GM21825 (cell line): ENCODE measurements at regions not wholly inside any gene's neighbourhood (a gene's known extent, or its start where the extent isn't known, plus 50 kb on each side); places are given as distances from the start of the nearest gene placed in this dataset.

Experiments
- ATAC-seq: cut with Tn5 transposase; IDR thresholded peaks from one replicate; pipeline ENCODE4 v1.9.1; 2021; ENCODE audit warnings: mild to moderate bottlenecking, moderate library complexity; ENCODE audit not compliant: unreplicated experiment

DNA sequence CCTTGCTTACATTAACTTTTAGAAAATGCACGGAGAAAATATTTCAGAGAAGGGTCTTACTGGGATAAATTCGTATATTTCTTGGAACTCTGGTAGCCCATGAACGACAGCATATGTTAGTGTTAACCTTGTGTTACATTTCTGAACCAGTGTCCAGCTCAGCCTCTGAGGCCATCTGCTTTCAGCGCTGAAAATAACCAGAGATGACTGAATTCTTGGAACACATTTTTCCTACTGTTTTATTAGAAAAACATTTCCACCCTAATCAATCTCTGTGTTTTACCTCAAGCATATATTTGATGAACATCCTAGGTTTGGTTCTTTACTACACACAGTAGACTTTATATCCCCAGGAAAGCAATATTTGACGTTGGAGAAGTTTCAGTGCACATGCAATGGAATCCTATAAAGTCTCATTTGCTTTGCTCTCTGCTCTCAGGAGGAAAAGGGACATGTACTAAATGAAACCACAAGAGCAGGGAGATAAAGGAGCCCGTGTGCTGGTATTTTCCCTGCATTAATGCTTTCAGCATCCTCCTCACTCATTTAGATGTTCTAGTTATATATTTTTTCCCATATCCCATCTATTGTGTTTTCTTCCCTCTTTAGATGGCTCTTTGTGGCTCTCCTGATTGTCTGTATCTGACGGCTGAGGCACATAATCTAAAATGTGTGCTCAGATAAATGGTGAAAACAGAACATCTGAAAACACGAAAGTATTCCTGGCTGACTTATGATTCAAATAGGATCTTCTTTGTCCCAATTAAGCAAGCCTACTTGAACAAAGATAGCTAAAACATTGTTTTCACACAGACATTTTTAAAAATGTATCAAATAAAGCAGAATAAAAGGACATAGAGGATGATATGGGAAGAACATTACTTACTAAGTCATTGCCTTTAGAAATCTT is 151.7 kb upstream of the KCNMB2 start:
- no peak for ATAC-seq

DNA sequence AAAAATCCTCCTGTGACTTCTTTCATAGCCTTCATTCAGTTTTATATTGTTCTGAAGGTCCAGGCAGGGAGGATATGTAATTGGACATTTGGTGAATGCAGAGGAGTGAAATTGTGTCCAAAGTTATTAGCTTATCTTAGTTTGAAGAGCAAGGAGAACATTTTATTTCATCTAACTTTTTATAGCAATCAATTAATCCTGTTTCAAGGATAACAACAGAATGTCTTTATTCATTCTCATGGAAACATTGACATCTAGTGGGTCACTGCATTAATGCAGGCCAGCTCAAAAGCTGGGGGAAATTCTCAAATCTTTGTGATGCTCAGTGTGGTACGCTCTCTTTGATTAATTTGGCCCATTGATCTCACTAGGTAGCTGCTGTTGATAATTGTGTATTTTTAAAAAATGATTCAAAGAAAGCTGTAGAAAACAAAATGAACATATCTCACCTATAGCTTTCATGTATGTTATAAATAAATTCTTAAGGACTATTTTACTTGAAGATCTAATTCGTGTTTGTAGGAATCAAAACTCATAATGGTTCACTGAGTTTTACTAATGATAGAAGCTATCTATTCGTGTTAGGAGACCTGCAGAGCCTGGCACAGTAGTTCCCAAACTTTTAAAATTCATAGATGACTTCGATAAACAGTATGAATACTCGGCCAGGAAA is 150.8 kb upstream of the KCNMB2 start:
- peak; percentile 50 for ATAC-seq

DNA sequence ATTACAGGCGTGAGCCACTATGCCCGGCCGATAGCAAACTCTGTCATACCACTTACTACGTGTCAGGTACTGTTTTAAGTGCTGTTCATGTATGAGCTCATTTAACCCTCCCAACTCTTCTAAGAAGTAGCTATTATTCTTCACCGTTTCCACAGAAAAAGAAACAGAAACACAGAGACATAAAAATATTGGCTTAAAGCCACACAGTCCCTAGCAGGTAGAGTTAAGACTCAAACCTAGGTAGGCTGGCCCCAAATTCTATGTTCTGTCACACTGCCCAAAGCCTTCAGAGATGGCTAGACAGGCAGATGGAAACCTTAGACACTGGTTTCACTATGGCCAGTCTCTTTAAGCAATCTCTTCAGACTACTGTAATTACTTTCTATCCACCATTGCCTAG is 149.8 kb upstream of the KCNMB2 start:
- ATAC-seq: no peak

DNA sequence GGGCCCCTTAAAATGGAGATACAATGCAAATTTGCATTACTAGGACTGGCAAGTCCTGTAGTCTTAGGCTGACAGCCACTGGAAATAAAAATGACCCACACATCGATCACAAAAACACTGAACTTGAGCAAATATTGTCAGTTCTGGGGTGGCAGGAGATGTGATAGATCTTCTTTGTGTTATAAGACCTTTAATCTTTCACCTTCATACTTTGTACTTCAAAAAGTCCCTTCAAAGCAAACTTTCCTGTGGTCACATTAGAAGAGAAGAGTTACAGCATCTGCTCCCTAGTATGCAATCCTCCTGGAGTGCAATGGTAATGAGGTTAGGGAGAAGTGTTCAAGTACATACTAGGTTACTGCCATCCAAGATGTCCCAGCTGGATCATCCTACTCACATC is 149.4 kb upstream of the KCNMB2 start:
- no peak for ATAC-seq

DNA sequence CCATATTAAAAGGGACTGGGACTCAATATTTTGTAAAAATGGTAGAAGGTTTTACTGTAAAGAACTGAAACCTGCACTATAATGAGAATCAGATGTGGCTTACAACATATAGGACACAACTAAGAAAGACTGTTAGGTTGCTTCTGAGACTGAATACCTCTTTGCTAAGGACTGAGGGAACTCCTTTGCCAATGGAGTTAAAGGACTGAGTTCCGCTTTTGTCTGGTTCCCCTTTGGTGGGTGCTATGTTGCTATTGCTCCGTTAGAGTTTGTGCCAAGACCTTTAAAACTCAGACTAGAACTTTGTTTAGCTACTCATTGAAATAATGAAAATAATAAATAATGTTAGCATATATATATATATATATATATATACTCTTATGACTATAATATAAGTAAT is 147.8 kb upstream of the KCNMB2 start:
- no peak for ATAC-seq

DNA sequence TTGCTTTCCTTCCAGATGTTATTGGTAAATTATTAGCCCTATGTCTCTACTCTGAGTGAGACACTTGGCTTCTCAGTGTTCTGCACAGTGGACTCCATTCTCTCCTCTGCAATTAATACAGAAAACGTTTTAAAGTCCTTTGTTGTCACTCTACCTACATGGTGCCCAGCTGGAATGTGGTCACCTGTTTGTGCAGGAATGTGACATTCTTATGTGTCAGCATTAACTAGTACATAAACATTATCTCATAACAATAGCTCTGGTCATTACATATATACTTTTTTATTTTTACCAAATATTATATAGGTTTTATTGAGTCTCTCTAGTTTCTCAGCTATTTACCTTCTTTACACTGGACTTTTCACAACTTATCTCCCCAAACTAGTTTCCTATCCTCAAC is 147.0 kb upstream of the KCNMB2 start:
- ATAC-seq: no peak

DNA sequence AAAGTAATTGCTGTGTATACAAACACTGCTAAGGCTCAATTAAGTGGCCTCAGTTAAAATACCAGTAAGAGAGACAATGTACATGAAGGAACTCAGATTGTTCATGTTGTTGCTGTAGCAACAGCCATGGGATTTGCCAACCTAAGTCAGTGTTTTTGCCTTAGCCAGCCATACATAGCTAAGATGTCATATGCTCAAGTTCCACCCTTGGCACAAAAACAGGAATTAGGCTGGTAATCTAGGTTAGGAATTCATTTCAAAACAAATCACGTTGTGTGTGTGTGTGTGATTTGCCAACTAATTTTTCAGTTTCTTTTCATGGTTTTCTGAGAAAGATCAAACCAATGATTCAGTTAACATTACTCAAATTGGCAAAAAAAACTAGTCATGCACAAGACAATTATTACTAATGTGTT is 143.7 kb upstream of the KCNMB2 start:
- ATAC-seq: no peak

DNA sequence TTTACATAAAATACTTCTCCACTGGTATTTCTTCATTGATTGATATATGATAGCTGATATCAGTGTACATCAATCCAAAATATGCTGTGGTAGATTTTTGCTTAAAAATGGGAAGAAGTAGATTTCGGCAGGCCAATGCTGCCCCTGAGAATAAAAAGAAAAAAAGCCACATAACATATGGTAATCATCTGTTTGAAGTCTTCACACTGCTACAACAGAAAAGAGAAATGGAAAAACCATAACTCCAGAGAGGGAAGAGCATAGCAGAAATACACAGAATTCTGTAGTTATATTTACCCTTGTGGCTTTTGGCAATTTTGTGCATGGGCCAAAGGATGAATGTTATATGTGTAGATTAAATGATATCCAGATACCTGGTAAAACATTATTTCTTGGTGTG is 143.1 kb upstream of the KCNMB2 start:
- no peak for ATAC-seq

DNA sequence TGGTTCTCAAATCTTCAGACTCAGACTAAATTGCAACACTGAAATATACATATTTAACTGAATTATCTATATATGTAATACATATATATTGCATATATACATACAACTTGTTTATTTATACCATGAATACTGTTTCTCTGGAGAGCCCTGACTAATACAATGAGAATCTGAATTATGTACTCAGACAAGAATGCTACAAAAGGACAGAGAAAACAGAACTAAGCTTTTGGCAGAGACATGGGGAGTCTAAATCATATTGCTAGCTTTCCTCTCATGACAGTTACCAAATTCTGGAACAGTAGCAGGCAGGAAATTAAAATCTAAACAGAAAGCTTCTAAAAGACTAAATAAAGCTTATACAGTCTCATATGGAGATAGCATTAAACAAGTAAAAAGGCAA is 142.4 kb upstream of the KCNMB2 start:
- ATAC-seq: no peak

DNA sequence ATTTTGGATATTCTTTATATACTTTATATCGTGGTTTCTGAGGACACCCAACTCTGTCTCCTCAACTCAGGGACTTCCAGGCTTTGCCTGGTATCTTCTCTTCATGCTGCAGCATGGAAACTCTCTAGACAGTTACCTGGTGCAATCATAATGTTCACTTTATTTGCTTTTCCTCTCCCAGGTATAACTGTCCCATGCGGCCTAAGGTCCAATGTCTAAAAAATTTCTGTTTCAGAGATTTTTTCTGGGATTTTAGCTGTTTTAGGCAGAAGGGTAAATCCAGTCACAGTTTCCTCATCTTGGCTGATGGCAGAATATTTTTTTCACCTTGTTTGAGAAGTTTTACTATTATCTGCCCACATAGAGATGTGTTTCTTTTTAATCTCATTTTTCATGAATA is 139.9 kb upstream of the KCNMB2 start:
- ATAC-seq: no peak

DNA sequence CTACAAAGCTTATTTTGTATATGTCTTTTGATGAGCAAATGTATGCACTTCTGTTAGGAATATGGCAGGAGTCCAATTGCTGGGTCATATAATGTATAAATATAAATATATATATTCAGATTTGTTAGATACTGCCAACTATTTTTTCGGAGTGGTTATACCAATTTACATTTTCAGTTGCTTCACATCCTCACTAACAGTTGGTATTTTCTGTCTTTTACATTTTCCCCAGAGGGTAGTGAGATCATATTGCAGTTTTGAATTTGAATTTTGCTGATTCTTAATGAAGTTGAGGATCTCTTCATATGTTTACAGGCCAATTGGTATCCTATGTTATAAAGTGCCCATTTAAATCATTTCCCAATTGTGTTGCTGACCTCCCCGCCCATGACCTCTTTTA is 139.0 kb upstream of the KCNMB2 start:
- ATAC-seq: no peak

DNA sequence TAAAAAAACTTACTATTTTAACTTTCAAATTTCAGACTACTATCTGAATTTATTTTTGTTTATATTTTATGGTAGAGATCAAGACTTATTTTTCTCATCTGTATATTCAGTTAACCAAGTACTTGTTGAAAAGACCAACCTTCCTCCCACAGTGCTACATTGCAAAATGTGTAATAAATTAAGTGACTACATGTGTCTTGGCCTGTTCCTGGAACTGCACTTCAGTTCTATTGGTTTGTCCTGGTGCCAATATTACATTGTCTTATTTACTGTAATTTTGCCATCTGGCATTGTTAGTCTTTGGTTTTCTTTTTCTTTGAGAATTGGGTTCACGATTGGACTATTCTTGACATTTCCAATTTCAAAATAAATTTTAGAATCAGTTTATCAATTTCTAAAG is 138.4 kb upstream of the KCNMB2 start:
- ATAC-seq: no peak

DNA sequence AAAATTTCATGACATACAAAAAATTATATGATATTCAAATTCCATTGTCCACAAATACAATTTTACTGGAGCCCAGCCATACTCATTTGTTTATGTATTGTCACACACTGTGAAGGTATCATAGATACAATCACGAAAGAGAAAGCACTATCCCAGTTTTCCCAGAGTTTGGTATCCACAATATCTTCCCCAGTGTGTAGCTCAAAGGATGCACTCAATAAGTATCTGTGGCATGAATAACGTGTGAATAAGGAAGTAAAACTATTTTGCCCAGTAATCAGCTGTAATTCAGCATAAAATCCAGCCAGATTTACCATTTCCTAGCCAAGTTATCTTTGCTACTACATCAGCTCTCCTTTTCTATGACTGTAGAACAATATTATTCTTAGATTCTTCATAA is 131.3 kb upstream of the KCNMB2 start:
- ATAC-seq: no peak

DNA sequence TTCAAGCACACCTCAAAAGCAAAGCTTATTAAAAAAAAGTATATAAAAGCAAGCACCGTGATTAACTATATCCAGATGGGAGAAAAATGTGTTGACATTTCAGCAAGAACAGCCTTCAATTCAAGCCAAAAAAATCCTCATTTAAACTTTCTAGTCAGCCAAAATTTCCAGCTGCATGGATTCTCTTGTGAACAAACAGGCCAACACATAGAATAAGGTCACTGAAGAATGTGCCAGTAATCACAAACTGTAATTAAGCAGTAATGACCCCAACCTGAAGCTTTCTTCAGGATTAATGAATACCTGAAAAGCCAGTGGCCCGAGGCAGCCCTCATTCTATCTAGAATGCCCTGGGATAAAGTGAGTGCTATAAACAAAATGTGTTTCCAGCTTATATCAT is 130.7 kb upstream of the KCNMB2 start:
- no peak for ATAC-seq

DNA sequence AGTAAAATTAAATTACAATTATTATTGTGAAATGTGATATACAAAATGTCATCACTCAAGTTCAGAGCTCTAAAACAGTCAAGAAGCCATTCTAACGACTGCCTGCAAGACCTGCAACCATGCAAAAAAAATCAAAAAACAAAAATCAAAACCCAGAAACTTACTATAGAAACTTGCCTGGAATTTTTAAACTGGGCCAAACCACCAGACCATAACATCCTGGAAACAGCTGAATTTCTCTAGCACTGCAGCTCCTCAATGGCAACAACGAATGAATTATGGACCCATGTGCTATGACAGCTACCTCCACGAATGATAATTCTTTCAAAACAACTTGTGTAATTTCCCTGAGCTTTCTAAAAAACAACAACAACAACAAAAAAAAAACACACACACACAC is 130.0 kb upstream of the KCNMB2 start:
- no peak for ATAC-seq

DNA sequence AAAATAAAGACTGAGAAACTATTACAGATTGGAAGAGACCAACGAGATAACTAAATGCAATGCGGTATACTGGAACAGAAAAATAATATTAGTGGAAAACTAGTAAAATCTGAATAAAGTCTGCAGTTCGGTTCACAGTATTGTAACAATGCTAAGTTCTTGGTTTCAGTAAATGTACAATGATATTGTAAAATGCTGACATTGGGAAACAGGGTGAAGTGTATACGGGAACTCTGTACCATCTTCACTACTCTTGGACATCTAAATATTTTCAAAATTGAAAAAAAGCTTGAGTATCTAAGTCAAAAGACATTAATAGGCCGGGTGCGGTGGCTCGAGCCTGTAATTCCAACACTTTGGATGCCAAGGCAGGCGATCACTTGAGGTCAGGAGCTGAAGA is 120.9 kb upstream of the KCNMB2 start:
- no peak for ATAC-seq

DNA sequence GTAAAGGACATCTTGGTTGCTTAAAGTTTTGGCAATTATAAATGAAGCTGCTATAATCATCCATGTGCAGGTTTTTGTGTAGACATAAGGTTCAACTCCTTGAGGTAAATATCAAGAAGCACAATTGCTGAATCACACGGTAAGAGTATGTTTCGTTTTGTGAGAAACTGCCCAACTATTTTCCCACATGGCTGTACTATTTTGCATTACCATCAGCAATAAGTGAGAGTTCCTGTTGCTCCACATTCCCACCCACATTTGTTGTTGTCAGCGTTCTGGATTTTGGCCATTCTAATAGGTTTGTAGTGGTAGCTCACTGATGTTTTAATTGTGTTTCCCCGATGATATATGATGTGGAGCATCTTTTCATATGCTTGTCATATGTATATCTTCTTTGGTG is 118.5 kb upstream of the KCNMB2 start:
- ATAC-seq: no peak

DNA sequence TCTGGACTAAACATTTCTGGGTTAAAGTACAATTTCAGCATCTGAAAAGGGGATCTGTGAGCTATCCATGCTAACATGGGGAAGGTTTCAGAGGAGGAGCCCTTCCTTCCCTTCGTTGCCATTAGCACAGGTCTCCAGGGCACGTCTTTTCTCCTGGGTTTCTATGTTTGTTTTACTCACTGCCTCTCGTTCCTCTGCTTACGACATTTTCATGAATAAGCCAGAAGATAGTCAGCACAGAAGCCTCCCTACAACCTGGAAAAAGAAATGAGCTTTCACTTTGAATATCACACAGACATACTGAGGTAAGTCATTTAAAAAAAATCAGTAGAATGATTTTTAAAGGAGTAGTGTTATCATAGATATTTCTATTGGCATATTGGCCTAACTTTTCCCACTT is 117.2 kb upstream of the KCNMB2 start:
- ATAC-seq: no peak

DNA sequence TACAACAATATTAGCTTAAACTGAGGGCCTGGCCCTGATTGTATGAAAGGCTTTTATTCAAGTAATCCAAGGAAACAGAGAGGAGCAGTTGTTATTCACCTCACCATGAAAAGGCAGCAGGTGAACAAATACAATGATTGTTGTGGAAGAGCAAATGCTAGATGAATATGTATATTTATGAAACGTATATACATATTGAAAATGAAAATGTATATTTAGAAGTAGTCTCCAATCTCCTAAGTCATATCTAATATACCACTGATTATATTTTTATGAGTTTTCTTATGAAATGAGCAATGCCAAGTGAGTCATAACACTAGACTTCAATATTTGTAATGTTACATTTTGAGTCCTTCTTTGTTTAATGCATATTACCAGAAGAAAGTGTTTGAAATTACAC is 116.2 kb upstream of the KCNMB2 start:
- no peak for ATAC-seq

DNA sequence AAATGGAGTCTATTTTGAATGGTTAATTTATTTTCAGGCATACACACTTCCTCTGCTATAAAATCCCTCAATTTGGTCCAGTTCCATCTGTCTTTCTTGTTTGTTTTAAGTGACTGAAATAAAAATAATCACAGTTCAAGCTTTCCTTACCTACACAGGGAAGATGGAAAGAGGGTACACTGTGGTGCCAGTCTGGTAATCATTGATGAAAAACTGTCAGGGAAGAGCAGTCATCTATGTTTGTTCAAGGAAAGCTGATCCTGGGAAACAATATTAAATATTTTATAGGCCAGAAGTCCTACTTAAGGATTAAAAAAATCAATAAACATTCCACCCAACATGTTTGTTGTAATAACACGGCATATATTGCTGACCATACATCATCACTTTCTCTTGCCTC is 115.2 kb upstream of the KCNMB2 start:
- ATAC-seq: no peak

DNA sequence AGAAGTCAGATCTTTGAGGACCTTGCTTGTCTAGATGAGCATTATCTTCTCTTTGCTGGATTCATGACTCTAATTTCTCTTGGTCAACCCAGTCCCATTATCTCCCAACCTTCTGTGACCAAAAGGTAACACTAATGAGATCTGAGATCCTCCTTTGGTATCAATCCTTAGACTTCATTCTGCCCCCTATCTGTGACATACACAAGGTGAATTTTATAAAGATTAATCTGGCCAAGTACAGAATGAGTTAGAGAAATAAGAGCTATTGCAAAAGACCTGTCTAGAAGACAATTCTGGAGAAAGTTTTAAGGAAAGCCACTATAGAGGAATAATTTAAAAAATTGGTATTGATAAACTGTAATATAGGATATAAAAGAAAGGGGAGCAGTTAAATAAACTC is 113.8 kb upstream of the KCNMB2 start:
- ATAC-seq: no peak

DNA sequence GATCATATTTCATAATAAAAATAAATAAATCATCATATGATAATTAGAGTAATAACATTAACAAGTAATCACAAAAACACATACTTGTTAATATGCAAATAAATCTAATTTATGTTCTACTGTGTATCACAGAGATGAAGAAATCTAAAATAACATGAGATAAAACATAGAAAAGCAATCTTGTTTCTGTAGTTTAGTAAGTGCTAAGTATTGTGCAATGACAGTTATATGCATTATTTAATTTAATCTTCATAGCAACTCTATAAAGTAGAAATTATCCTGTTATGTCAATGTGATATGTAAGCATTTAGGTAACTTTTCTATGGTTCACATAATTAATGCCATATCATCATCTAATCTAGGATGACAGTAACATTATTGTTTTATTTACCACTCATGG is 108.2 kb upstream of the KCNMB2 start:
- no peak for ATAC-seq
